ENCODE measurements at regions not wholly inside any gene's neighbourhood (a gene's known extent, or its start where the extent isn't known, plus 50 kb on each side); places are given as distances from the start of the nearest gene placed in this dataset.
"Not testable (repeated sequence)": the region's sequence is repeated elsewhere in the genome, so short reads cannot be mapped to it uniquely, and the experiment has no call there.

DNA sequence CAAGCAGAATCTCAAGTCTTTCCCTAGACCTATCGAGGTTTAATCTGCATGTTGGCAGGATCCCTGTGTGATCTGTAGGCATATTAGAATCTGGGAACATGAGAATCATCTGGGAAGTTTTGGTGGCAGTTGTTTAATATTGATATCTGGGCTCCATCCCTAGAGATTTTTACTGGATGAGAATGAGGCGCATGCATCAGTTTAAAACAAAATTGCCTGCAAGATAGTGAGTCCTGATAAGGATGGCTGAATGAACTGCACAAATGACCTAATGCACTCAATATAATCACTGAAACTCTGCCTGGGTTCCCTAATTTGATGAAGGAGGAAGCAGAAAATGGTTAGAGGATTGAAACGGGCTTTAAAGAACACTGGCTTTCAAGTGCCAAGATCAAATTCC is 218.0 kb downstream of the FGFR2 start:
- DNase-seq (ENCODE audit: low read depth): no peak

DNA sequence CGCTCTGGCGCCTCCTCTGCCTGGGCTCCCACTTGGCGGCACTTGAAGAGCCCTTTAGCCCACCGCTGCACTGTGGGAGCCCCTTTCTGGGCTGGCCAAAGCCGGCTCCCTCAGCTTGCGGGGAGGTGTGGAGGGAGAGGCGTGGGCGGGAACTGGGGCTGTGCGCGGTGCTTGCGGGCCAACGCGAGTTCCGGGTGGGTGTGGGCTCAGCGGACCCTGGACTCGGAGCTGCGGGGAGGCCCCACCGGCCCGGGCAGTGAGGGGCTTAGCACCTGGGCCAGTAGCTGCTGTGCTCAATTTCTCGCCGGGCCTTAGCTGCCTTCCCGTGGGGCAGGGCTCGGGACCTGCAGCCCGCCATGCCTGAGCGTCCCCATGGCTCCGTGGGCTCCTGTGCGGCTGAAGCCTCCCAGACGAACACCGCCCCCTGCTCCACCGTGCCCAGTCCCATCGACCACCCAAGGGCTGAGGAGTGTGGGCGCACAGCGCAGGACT is 216.2 kb downstream of the FGFR2 start:
- not testable (repeated sequence) for DNase-seq (ENCODE audit: low read depth)

- DNase-seq (ENCODE audit: low read depth): no peak
These were observed 213.1 kb downstream of the FGFR2 start for GRCh38 chr10:121385136-121385535.

- no peak for DNase-seq (ENCODE audit: low read depth)
These were observed 205.6 kb downstream of the FGFR2 start for GRCh38 chr10:121392657-121393056.

DNA sequence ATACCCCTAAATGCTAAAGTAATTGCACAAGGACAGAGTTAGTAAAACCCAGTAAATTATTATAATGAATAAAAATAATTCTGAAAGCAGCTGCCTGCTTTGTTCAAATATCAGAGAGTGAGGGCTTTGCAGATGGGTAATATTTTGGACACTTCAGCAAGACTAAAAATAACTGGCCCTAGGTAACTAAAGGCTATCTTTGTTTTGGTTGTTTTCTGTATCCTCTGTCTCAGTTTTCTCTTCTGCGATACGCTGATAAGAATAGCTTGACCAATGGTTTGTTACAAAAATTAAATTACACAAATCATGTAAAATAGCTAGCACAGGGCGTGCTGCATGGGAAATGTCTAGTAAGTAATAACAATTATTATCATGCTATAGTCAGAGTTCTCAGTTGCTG is 204.7 kb downstream of the FGFR2 start:
- DNase-seq (ENCODE audit: low read depth): no peak

- DNase-seq (ENCODE audit: low read depth): not testable (repeated sequence)
These were observed 197.7 kb downstream of the FGFR2 start for GRCh38 chr10:121400507-121400906.

DNA sequence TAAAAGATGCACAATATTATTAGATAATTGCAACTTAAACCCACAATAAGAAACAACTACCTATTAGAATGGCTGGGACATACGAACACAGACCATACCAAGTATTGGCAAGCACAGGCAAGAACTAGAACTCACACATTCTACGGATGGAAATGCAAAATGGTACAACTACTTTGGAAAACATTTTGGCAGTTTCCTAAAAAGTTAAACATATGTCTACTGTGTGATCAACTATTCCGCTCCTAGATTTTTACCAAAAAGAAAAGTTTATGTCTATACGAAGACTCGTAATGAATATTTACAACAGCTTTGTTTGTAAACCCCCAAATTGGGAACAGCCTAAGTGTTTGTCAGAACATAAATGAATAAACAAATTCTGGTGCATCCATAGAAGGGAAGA is 194.7 kb downstream of the FGFR2 start:
- DNase-seq (ENCODE audit: low read depth): no peak

DNA sequence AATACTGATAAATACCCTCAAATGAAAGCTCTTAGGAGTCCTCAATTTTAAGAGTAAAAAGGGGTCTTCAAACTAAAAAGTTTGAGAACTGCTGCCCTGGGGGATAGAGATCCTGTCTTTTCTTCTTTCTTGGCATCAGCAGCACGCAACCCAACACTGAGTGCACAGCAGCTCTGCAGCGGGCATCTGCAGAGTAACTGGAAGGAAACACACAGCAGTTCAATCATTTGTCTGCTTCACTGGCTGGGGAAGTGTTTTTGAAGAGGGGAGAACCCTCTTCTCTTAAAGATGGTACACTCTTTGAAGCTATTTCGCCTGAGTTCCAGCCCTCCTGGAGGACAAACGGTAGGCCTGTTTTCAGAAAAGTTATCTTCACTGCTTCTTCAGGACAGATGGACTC is 193.6 kb downstream of the FGFR2 start:
- DNase-seq (ENCODE audit: low read depth): no peak

DNA sequence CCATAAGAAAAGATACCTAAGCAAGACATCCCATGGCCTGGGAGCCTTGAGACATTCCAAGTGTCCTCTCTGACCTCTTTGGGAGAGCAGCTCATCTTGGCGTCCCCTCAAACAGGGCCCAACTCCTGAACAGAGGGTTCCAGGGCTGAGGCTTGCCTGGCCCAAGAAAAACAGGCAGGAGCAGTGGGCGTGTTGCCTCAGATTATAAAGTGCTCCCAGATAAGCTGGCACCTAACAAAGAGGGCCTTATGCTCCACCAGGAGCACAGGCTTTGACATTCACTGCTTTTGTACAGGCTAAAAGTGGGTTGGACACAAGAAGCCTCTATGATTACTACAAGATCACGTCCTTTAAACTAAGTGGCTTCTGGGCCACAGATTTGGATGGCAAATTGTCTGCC is 193.1 kb downstream of the FGFR2 start:
- DNase-seq (ENCODE audit: low read depth): no peak

DNA sequence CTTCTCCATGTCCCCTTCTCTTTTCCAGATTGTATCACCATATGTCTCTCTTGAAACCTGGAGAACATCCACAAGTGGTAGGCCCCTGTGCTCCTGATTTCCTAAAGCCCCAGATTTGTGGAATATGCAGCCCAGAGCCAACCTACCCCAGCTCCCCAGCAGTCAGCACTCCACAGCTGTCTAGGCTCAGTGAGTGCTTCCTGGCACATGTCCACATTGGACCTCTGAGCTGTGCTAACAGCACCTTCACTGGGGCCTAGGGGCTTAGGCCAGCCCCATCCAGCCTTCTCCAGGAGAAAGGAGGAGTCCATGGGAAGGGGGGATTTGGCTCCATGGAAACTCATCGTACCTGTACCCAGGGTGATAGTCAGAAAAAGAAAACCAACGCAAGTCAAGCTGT is 192.7 kb downstream of the FGFR2 start:
- no peak for DNase-seq (ENCODE audit: low read depth)

DNA sequence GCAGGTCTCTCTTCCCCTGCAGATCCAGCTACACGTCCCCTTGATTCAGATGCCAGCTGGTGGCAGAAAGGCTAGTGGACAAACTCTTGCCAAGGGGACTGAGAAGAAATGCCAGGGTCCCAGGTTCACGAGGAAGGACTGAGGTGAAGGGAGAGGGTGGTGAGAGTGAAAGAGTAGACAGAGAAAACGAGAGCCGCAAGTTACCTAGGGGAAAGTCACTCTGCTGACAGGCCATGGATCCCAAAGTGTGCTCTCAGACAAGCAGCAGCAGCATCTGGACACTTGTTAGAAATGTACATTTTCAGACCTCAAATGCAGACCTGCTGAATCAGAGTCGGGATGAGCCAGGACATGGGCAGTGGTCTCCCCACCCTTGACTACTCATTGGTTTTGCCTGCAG is 192.3 kb downstream of the FGFR2 start:
- DNase-seq (ENCODE audit: low read depth): no peak

DNA sequence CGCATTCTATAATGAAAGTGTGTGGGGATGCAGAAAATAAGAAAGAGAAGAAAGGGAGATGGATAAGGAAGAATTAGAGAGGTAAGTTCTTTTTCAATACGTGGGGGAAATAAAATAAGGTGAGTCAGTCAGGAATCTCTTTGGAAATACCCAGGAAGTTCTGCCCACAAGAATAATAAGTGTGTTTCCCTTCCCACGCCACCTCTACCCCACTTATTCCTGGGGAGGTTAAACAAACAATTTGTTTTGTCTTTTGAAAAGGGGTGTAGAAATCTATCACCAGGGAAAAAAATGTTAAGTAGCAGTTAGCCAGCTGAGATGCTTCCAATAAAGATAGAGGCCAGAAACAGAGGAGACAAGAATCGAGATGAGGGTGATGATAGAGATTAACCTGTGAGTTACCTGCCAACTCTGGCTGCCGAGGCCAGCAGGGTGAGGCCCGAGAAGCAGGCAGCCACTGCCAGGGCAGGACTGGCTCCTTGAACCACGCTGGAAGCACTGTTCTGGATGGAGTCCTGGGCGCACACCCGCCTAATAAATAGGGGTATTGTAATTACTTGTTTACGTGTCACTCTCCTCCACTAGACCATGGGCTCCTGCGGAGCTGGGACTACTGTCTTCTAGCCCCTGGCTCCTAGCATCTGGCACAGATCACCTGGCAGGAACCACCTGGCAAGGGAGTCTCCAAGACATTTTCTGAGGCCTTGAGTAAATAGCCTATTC is 191.3 kb downstream of the FGFR2 start:
- no peak for DNase-seq (ENCODE audit: low read depth)

DNA sequence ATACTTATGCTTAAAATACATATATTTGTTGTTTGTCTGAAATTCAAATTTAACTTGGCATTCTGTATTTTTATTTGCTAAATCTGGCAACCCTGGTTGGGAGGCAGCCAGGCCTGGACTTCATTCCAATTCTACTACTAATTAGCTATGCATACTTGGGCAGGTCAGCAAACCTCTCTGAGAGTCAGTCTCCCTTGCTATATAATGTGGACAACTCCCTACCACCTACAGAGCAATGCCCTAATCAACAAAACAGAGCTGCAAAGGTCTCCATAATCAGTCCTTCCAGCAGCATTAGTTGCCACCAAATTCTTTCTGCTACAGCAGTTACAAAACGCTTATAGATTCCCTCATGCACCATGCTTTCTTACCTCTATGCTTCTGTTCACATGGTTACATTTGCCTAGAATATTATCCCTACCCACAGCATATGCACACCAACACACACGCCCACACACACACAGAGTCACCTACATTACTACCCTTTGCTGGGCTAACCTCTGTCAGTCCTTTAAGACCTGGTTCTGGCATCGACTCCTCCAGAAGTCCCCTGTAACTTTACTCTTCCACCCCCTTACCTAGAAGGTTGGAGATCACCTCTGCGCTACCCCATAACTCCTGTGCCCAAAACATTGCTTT is 188.7 kb downstream of the FGFR2 start:
- no peak for DNase-seq (ENCODE audit: low read depth)

DNA sequence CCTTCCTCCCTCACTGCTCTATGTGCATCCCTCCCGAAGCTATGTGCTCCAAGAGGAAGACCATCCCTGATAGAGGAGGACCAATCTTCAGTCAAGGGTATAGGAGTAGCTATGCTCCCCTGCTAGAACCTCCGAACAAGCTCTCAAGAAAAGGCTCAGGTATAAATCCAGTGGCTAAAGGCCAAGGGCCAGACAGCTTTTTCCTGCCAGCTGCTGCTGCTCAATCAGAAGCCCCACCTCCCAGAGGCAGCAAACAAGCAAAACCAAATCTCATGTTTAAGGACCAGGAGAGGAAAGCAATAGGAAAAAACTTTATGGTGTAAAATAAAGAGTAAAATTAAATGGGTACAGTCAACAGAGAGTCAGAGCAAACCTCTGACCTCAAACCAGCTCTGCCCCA is 187.2 kb downstream of the FGFR2 start:
- DNase-seq (ENCODE audit: low read depth): no peak

DNA sequence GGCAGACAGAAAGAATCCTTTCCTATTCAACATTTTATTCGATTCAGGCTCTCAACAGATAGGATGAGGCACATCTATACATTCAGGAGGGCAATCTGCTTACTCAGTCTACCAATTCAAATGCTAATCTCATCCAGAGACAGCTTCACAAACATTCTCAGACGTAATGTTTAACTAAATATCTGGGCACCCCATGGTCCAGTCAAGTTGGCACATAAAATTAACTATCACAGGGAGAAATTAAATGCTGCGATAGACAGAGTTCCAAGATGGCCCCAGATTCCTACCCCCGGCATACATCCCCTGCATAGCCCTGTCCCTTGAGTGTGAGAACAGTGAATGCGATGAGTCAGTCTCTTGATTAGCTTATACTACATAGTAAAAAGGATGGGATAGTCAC is 184.3 kb downstream of the FGFR2 start:
- DNase-seq (ENCODE audit: low read depth): no peak

DNA sequence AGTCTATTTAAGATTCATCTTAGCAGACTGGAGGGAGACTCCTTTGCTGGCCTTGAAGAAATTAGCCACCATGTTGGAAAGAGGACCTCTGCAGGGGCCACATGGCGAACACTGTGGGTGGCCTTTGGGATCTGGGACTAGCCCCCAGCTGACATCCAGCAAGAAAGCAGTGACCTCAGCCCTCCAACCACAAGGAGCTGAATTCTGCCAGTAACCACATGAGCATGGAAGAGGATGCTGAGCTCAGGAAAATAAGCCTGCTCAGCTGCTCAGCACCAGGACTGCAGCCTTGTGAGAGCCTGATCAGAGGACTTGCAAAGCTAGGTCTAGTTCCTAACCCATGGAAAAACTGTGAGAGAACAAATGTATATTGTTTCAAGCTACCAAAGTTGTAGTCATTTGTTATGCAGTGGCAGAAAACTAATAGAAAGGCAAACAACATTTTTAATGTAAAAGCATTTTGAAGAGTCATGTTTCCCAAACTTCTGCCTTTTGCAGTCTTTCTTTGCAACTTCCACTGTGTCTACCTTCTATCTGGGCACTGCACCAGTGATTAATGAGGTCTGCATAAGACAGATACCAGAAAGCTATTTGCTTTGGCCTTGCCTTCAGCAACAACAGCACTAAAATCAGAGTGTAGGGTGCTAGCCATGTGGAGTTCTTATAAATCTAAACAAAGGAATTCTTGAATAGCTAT is 183.7 kb downstream of the FGFR2 start:
- no peak for DNase-seq (ENCODE audit: low read depth)

DNA sequence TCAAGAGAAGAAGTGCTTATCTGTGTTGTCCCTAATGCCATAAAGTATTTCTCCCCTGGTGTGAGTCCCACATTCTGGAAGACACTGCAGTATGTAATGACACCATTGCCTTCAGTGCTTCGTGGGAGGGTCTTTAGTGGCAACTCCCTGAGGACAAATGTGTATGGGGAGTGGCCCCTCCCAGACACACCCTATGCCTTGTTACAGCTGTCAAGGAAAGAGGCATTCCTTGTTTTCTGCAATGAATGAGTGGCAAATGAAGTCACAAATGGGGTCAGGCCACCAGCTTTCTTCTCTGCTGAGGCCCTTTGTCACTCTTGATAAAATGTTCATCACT is 183.2 kb downstream of the FGFR2 start:
- no peak for DNase-seq (ENCODE audit: low read depth)

- DNase-seq (ENCODE audit: low read depth): no peak
These were observed 182.2 kb downstream of the FGFR2 start for GRCh38 chr10:121416071-121416470.

DNA sequence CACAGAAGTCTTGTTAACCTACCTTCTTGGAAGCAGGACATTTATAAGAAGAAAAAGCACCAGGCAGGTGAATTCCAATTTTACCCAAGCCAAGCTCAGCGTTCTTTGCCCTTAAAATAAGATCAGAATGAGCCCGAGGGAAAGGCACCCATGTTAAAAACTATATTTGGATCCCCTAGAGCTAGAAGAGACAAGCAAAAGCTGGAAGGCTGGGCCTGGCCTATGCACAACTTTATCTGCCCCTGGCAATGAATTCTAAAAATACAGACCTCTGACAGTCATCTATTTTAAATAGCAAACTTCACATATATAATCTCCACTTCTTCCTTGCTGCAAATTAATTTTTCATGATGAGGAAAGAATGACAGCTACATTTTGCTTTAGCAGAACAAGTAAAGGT is 180.9 kb downstream of the FGFR2 start:
- DNase-seq (ENCODE audit: low read depth): no peak

DNA sequence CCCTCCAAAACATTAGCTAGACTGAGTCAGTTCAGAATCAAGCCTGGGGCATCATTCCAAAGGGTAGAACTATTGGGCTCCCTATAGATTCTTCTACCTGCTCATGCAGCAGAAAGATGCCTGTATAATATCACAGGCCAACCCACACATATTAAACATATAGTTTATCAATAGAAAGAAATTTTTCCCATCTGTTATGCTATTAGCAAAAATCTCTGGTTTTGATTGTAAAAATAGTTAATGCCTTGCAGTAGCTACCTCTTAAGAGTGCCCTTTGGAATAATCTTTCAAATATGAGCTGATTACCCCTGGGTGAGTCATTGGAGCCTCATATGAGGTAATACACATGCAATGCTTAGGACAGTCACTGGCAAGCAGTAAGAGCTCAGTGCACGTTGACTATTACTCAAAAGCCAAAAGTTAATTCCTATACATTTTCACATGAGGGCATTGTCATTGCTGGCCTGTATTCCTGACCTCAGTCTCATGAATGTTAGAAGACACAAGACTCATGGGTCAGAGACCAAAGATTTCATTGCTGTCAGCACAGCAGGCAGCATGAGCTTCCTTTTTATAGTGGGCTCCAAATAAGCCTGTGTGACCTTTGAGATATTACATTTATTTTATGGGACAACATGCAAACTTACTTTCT is 180.0 kb downstream of the FGFR2 start:
- no peak for DNase-seq (ENCODE audit: low read depth)

- no peak for DNase-seq (ENCODE audit: low read depth)
These were observed 178.2 kb downstream of the FGFR2 start for GRCh38 chr10:121420006-121420405.

DNA sequence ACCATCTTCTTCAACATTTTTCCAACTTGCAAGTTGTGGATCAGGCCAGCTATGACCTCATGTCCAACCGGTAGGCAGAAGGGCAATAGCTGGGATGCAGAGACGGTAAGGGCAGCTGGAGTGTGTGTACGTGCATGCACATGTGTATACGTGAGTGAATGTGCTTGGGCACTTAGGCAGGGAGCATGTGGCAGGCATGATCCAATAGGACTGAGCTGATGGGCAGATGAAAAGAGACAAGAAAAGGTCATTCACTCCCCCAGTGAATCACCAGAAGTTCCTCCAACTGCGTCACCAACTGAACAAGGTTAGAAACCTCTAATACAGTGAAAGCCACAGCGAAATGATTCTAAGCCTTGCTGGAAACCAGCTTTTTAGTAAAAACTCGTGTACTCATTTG is 176.1 kb downstream of the FGFR2 start:
- DNase-seq (ENCODE audit: low read depth): no peak

DNA sequence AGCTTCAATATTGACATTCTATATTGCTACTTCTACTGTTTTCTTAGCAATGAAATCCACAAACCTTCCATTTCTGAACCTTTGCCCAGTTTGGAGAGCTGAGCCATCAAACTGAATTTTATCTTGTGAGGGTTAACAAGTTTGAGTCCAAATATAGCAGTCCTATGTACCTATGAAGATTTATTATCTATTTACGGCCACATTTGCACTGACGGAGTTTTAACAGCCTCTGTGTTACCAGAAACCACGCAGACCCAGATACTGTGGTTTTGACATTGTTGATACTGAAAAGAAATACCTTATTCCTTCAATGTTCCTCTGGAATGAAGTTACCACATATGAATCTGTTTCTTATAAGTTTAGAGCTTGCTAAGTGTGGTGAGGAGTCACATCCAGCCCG is 172.6 kb downstream of the FGFR2 start:
- no peak for DNase-seq (ENCODE audit: low read depth)

Data from activated T-cell treated with anti-CD3 and anti-CD28 coated beads for 48 hours (primary cell).